Stomach (tissue), 8 donors: ENCODE measurements at regions not wholly inside any gene's neighbourhood (a gene's known extent, or its start where the extent isn't known, plus 50 kb on each side); places are given as distances from the start of the nearest gene placed in this dataset.

Source experiments
- DNase-seq, 2 donors: peaks; one replicate each; pipeline versions ENCODE4 v3.0.0 to v3.0.0-alpha.2; 2013 to 2019
- H3K27ac ChIP-seq, 5 donors: fragments of 200-600 bp in 4 of 5; sonication (generic) in 4 of 5; one replicate each; pipeline ENCODE4 v1.5.1; 2013 to 2019; ENCODE audit warnings: mild to moderate bottlenecking in 1 of 5, moderate library complexity in 1 of 5
- H3K27me3 ChIP-seq, 3 donors: fragments of 200-600 bp; sonication (generic); one replicate each; pipeline ENCODE4 v1.5.1; 2017 to 2019; ENCODE audit warnings: mixed run types in 1 of 3
- H3K36me3 ChIP-seq, 4 donors: fragments of 200-600 bp; sonication (generic); 1 replicate in 3 of 4; 2 replicates in 1 of 4; pipeline ENCODE4 v1.5.1; 2016 to 2019
- H3K4me1 ChIP-seq, 4 donors: fragments of 200-600 bp; sonication (generic); one replicate each; pipeline ENCODE4 v1.5.1; 2016 to 2019
- H3K4me3 ChIP-seq, 4 donors: fragments of 200-600 bp; sonication (generic) in 3 of 4; one replicate each; pipeline ENCODE4 v1.5.1; 2016 to 2019; ENCODE audit warnings: mild to moderate bottlenecking in 1 of 4
- H3K9me3 ChIP-seq, 4 donors: fragments of 200-600 bp; sonication (generic); one replicate each; pipeline ENCODE4 v1.5.1; 2016 to 2019
- CTCF ChIP-seq, 7 experiments: fragments of 450-650 bp in 4 of 7; fragments of 200-600 bp in 3 of 7; sonication (generic) in 3 of 7; IDR thresholded peaks; one replicate each; pipeline ENCODE4 v1.5.1; 2016 to 2019; ENCODE audit warnings: antibody characterized with exemption in 7 of 7, control low read depth in 2 of 7, mild to moderate bottlenecking in 1 of 7
- EP300 ChIP-seq: sonication (generic); formaldehyde crosslinking; IDR thresholded peaks from one replicate; pipeline ENCODE4 v1.6.1; 2017; ENCODE audit warnings: antibody characterized with exemption
- POLR2A ChIP-seq, 4 donors: fragments of 450-650 bp; IDR thresholded peaks; one replicate each; pipeline ENCODE4 v1.6.1; 2016; ENCODE audit warnings: antibody characterized with exemption in 4 of 4, control low read depth in 2 of 4, mild to moderate bottlenecking in 1 of 4, moderate library complexity in 1 of 4
- POLR2AphosphoS5 ChIP-seq, 3 donors: sonication (generic); formaldehyde crosslinking; IDR thresholded peaks; one replicate each; pipeline ENCODE4 v1.6.1; 2016; ENCODE audit warnings: antibody characterized with exemption in 3 of 3
- WGBS, 5 donors: extraction: QIAGEN DNeasy Blood & Tissue Kit in 3 of 5; methylation state at CpG; one replicate each; pipeline versions ENCODE4 v1.1.5 to v1.1.7; 2013 to 2018; 5-methylcytosine and 5-hydroxymethylcytosine counted together
- intact Hi-C: fragments of 100-400 bp; cut with DNase I; formaldehyde crosslinking; loops from one replicate; pipeline ENCODE4 v1.15.1; 2023; ENCODE audit warnings: low total_unique reads
- donor health status: healthy with polysubstance abuse.
- donor health status: Bipolar disorder and iron deficiency.
- donor health status: healthy.

GRCh38 chr2:10221976-10222870, 80.5 kb upstream of the HPCAL1 start:
- Histone ChIP-seq H3K4me3 (no peak overlapping the region), H3K9me3 (no peaks in the 10 kb centered on the region), H3K36me3 (no peaks in the 10 kb centered on the region), H3K27me3 (no peaks in the 10 kb centered on the region), H3K4me1 (peaks cover 12 to 23% (median 14%) of the 10 kb centered on the region in 4 donors), H3K27ac (no peak overlapping the region)
- TF ChIP-seq POLR2AphosphoS5 (IDR thresholded peaks at IDR 0.05) = no peak
- no peak for TF ChIP-seq EP300
- TF ChIP-seq POLR2A (IDR thresholded peaks at IDR 0.05) = no peak
- no peak for TF ChIP-seq CTCF (IDR thresholded peaks at IDR 0.05)
- WGBS, 5 donors = 77 to 83% (median 82%) methylated on average over 19 of the region's 19 CpGs
- no peak for DNase-seq
- intact Hi-C loops = no loop called here

GRCh38 chr2:10223471-10223870, 79.2 kb upstream of the HPCAL1 start:
- H3K9me3 ChIP-seq = no peaks in the 10 kb centered on the region
- no peak for DNase-seq
- no peaks in the 10 kb centered on the region for H3K27me3 ChIP-seq
- peaks cover 23 to 32% (median 24%) of the 10 kb centered on the region in 4 donors for H3K4me1 ChIP-seq
- no peaks in the 10 kb centered on the region for H3K36me3 ChIP-seq
- WGBS, 5 donors = 88 to 95% (median 89%) methylated on average over 9 of the region's 9 CpGs
- no peak overlapping the region for H3K27ac ChIP-seq
- H3K4me3 ChIP-seq = no peak overlapping the region
- no peak for TF ChIP-seq CTCF (IDR thresholded peaks at IDR 0.05)
- no peak for TF ChIP-seq POLR2AphosphoS5 (IDR thresholded peaks at IDR 0.05)
- no peak for TF ChIP-seq EP300
- TF ChIP-seq POLR2A (IDR thresholded peaks at IDR 0.05) = no peak
- intact Hi-C loops = no loop called here

GRCh38 chr2:10223932-10224720, 78.6 kb upstream of the HPCAL1 start:
- Histone ChIP-seq H3K27ac (no peak overlapping the region), H3K9me3 (no peaks in the 10 kb centered on the region), H3K36me3 (no peaks in the 10 kb centered on the region), H3K4me3 (no peak overlapping the region), H3K27me3 (no peaks in the 10 kb centered on the region), H3K4me1 (peaks cover 28 to 35% (median 30%) of the 10 kb centered on the region in 4 donors)
- intact Hi-C loops = no loop called here
- no peak for DNase-seq
- 91 to 96% (median 95%) methylated on average over 16 of the region's 16 CpGs for WGBS, 5 donors
- TF ChIP-seq POLR2AphosphoS5 (IDR thresholded peaks at IDR 0.05) (no peak), POLR2A (IDR thresholded peaks at IDR 0.05) (no peak), EP300 (no peak), CTCF (IDR thresholded peaks at IDR 0.05) (no peak)

GRCh38 chr2:10224734-10225133, 78.0 kb upstream of the HPCAL1 start:
- intact Hi-C loops = no loop called here
- 92 to 98% (median 93%) methylated on average over 7 of the region's 7 CpGs for WGBS, 5 donors
- TF ChIP-seq POLR2A (IDR thresholded peaks at IDR 0.05) = no peak
- TF ChIP-seq POLR2AphosphoS5 (IDR thresholded peaks at IDR 0.05) = no peak
- no peak for TF ChIP-seq EP300
- no peak for TF ChIP-seq CTCF (IDR thresholded peaks at IDR 0.05)
- Histone ChIP-seq H3K36me3 (no peaks in the 10 kb centered on the region), H3K4me3 (no peak overlapping the region), H3K4me1 (peaks cover 34 to 40% (median 36%) of the 10 kb centered on the region in 4 donors), H3K27me3 (no peaks in the 10 kb centered on the region), H3K27ac (no peak overlapping the region), H3K9me3 (no peaks in the 10 kb centered on the region)
- no peak for DNase-seq
